ENCODE measurements at regions not wholly inside any gene's neighbourhood (a gene's known extent, or its start where the extent isn't known, plus 50 kb on each side); places are given as distances from the start of the nearest gene placed in this dataset.

- no peak overlapping the region for H3K4me2 ChIP-seq (ENCODE audit: low read length)
- H3K79me2 ChIP-seq (replicated peaks; ENCODE audit: insufficient read depth, low read length): no peaks in the 10 kb centered on the region
- no peaks in the 10 kb centered on the region for H3K9me2 ChIP-seq (ENCODE audit: insufficient read depth, low read length)
- H3K27ac ChIP-seq (ENCODE audit: low read length): no peak overlapping the region
- no peak overlapping the region for H2AFZ ChIP-seq (ENCODE audit: low read depth, low read length)
- H3K4me3 ChIP-seq (ENCODE audit: low read length): no peak overlapping the region
- no peak for TF ChIP-seq POLR2AphosphoS5 (IDR thresholded peaks at IDR 0.05)
- TF ChIP-seq SMC3 (conservative IDR thresholded peaks at IDR 0.05; ENCODE audit: poor library complexity): no peak
- no peak for TF ChIP-seq MXI1 (conservative IDR thresholded peaks at IDR 0.05; ENCODE audit: poor library complexity, severe bottlenecking)
- TF ChIP-seq CTCF (IDR thresholded peaks at IDR 0.05; ENCODE audit: poor library complexity, severe bottlenecking): no peak
- TF ChIP-seq TAF1 (IDR thresholded peaks at IDR 0.05; ENCODE audit: low read depth): no peak
- no peak for TF ChIP-seq RAD21 (conservative IDR thresholded peaks at IDR 0.05)
- no peaks in the 10 kb centered on the region for H4K20me1 ChIP-seq (ENCODE audit: insufficient read depth)
- H3F3A ChIP-seq (ENCODE audit: insufficient read depth, low read length, poor library complexity, severe bottlenecking): no peaks in the 10 kb centered on the region
- no peak overlapping the region for H3K9ac ChIP-seq (ENCODE audit: low read length)
- H3K9me3 ChIP-seq (ENCODE audit: low read length): no peaks in the 10 kb centered on the region
- no peaks in the 10 kb centered on the region for H3K36me3 ChIP-seq (ENCODE audit: insufficient read depth, low read length)
- no peaks in the 10 kb centered on the region for H3K27me3 ChIP-seq (ENCODE audit: insufficient read depth, low read depth, low read length)
These were observed 214.9 kb upstream of the IL12A start for GRCh38 chr3:159773706-159774105.

- no peak overlapping the region for H3K9ac ChIP-seq (ENCODE audit: low read length)
These were observed 213.2 kb upstream of the IL12A start for GRCh38 chr3:159775372-159775961.

More at GRCh38 chr3:159775372-159775961, 213.2 kb upstream of the IL12A start:
- Histone ChIP-seq H2AFZ (ENCODE audit: low read depth, low read length) (no peak overlapping the region), H3K4me3 (ENCODE audit: low read length) (no peak overlapping the region), H3K79me2 (replicated peaks; ENCODE audit: insufficient read depth, low read length) (no peaks in the 10 kb centered on the region), H3K27me3 (ENCODE audit: insufficient read depth, low read depth, low read length) (no peaks in the 10 kb centered on the region), H3K4me2 (ENCODE audit: low read length) (no peak overlapping the region), H3K27ac (ENCODE audit: low read length) (no peak overlapping the region), H4K20me1 (ENCODE audit: insufficient read depth) (no peaks in the 10 kb centered on the region), H3K36me3 (ENCODE audit: insufficient read depth, low read length) (no peaks in the 10 kb centered on the region), H3K9me3 (ENCODE audit: low read length) (no peaks in the 10 kb centered on the region), H3K9me2 (ENCODE audit: insufficient read depth, low read length) (no peaks in the 10 kb centered on the region), H3F3A (ENCODE audit: insufficient read depth, low read length, poor library complexity, severe bottlenecking) (no peaks in the 10 kb centered on the region)
- no peak for TF ChIP-seq POLR2AphosphoS5 (IDR thresholded peaks at IDR 0.05)
- TF ChIP-seq MXI1 (conservative IDR thresholded peaks at IDR 0.05; ENCODE audit: poor library complexity, severe bottlenecking): no peak
- TF ChIP-seq RAD21 (conservative IDR thresholded peaks at IDR 0.05): no peak
- no peak for TF ChIP-seq REST (IDR thresholded peaks at IDR 0.05; ENCODE audit: borderline replicate concordance)
- TF ChIP-seq TAF1 (IDR thresholded peaks at IDR 0.05; ENCODE audit: low read depth): no peak
- TF ChIP-seq EP300 (conservative IDR thresholded peaks at IDR 0.05; ENCODE audit: poor library complexity, severe bottlenecking): no peak
- TF ChIP-seq SMC3 (conservative IDR thresholded peaks at IDR 0.05; ENCODE audit: poor library complexity): no peak
- TF ChIP-seq CTCF (IDR thresholded peaks at IDR 0.05; ENCODE audit: poor library complexity, severe bottlenecking): no peak
- TF ChIP-seq EZH2 (IDR thresholded peaks at IDR 0.05; ENCODE audit: borderline replicate concordance, insufficient read depth, low read length, poor library complexity, severe bottlenecking): no peak

Measured in neural cell (in vitro differentiated cells).